ENCODE measurements at regions not wholly inside any gene's neighbourhood (a gene's known extent, or its start where the extent isn't known, plus 50 kb on each side); places are given as distances from the start of the nearest gene placed in this dataset.

DNA sequence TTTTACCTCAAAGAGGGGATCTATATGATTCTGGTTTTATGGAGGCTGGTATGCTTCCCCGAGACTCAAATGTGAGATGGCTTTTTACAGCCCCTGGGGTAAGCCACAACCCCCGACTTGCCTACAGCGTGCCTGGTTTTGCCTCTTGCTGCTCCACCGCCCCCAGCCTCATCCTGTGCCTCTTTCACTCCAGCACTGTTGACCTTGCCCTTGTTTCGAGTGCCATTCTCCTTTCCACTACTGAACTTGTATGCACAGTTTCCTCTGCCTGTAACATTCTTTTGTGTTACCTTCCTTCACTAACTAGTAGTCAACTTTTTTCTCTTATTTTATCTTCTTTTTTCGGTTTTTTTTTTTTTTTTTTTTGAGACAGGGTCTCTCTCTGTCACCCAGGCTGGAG, 219.0 kb upstream of the ZBED5 start:
- DNase-seq, result no peak

DNA sequence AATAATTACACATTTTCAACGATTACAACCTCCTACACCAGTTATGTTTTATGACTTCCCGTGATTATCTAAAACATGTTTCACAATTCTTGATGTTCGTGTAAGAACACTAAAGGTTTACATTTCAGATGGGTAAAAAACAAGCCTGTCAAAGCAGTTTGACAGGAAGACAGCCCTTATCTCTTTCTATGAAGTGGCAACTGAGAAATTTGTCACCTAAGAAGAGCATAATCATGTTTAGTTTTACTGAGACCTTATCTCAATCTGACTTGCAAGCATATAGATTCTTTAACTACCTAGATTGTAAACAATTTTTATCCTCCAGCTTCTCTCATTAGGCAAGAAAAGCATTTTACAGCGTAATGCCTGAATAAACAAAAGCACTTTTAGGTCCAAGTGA, 218.4 kb upstream of the ZBED5 start:
- DNase-seq, result no peak

DNA sequence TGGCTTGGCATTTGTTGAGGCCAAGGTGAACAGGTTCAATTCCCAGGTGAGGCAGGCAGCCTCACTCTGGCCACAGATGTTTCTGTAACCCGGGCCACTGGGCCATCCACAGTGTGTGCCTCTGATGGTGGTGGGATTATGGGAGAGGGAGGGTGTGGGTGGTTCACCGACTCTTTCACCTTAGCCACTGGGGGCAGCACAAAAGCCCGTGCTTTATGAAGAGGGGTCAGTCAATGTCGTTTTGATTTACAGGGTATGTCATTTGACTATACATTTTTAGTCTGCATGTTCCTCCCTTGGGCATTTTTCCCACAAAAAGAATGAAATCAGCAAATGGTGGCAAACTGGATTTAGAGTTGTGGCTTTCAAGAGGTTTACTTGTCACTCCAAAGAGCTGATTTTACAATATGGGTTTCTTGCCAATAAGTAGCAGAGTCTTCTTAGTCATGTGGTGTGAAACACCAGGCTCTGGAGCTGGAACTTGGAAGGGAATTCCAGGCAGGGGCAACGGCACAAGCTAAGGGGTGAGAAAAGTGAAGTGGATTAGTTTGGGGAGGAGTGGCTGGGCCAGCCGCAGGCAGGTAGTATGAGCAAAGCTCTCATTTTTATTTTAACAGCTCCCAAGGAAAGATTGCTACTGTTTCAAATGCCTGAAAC, 217.8 kb upstream of the ZBED5 start:
- DNase-seq, result no peak

DNA sequence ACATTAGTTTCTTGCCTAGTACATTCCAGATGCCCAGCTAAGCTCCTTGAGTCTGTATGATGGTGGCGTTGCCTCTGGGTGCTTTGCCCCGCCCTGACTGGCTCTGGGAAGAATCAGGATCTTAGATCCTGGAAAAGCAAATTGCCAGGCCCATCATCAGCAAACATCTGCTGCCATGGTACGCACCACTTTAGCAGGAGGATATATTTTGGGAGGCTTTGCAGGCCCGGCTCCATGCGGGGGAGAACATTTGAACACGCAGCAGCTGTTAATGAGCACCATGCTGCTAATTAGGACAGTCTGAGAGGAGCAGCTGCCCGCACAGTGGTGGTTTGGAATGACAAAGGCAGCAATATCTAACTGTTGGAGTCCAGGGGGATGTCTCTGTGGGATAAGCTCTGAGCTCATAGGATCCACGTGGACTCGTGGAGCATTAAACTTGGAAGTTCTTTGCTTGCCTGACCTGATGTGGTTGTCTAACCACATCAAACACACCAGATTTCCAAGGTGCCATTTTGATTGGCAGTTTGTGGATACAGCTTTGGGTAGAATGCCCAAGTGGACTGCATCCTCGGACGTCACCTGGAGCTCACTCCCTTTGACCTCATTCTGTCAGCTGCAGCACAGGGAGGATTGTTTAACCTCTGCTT, 217.0 kb upstream of the ZBED5 start:
- DNase-seq, result no peak

DNA sequence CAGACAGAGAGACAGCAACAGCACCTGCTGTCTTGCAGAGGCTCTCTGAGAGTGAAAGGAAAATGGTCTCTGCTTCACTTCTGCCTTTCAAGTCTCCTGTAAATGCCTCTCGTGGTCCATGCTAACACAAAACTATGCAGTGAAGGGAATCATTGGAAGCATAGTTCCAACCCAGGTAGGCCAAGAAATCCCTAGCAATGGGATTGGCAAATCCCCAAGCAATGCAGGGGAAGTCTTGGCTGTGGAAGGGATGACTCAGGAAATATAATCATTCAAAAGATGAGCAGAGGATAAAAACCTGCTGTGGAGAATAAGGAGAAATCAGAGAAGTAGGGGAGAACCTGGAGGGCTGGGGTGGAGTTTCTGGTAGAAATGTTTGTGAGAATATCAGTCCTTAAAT, 216.1 kb upstream of the ZBED5 start:
- DNase-seq, result no peak

DNA sequence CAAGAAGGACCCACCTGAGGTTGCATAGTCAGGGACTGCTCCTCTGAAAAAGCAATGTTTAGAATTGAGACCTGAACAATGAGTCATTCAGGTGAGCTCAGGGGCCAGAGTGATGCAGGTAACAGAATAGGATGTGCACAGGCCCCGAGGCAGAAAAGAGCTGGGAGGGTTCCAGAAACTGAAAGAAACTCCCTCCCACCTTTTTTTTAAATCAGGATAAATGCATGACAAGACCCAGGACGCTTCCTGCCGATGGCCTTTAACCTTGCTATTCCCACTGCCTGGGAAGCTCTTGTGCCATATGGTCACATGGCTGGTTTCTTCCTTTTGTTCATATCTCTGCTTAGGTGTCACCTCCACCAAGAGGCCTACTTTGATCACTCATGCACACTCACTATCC, 214.2 kb upstream of the ZBED5 start:
- no peak for DNase-seq

DNA sequence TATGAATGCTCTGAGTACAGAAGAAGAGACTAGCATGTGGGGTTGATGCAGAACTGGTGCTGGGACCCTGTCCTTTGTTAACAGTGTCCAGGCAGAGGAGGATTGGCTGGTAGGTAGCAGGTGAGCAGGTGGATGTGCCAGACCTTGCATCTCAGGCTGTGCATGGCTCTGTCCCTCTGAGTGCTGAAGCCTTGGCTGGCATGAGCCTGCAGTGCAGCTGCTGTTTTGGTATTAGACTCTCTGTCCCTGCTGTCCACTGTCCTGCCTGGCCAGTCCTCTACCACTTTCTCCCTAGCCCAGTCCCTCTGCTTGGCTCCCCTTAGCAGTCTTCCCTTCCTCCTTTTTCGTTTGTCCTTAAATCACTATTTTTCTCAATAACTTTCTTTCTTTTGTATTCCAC, 213.6 kb upstream of the ZBED5 start:
- DNase-seq, result no peak

DNA sequence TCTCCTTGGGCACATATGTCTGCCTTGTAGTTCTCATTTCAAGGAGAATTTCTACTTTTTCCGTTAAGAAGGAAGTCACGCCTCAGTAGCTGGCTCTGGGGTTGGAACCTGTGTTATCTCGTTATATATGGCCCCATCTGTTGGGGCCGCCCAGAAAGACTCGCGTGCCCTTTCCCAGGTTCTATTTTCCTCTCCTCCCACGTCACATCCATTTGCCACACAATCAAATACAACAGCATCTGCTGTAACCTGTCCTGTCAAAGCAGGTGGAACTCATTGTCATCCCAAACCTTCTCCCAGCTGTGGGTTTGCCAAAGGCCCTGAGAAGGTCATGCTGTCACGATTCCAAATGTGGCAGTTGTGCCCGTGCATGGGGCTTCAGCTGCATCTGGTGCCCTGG, 213.1 kb upstream of the ZBED5 start:
- no peak for DNase-seq

DNA sequence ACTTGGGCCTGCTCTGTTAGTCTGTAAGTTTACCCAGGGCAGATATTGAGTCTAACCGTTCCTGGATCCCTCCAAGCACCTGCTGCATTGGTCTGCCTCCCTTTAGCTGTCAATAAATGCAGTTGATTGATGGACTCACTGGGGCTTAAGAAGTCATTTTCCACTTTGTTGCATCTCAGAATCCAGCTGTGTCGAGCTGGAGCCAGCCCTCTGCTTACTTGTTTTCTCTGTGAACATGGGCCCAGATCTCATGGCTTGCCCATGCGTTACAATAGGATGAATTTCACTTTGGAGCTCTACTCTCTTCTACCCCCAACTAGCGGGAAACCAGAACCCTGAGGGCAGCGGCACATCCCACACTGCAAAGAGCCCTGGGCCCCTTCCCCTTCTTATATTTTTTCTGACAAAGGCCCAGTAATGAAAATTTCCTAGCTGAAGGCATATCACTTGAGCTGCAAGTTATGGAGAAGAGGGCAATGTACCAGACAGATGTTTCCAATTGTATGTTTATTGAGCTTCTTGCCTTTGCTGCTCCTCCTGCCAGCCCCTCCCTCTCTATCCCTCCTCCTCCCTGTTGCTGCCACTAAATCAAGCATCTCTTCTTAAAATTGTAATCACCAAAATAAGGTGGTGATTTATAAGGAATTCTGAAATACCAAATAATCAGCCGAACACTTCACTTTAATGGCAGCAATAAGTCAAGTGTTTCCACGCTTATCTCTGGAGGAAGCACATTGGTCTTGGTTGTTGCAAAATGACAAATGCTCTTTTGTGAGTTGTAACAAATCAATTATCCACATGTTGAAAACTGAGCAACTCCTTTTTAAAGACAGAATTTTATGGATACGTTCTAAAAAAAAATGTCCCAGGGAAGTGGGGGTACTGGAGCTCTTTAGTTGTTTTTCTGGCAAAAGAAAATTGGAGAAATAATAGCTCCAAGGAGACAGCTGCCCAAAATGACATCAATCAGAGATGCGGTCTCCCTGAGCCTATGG, 212.3 kb upstream of the ZBED5 start:
- DNase-seq, result no peak

DNA sequence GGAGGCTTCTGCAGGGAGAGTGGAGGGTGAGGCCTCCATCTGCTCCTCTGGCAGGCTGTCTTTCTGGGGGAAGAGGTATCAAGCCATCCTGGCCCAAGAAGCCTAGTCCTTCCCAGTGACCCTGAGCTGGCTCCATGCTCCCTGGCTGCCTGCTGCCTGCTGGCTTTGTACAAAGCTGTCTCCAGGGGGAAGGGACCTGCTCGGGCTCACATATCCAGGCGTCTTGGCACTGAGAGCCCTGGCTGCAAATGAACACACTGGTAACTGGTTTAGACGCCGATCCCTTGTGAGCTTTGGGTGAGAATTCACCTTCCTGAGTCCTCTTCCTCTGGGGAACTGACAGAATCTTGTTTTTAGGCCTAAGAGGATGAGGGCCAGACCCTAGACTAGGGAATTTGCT, 210.3 kb upstream of the ZBED5 start:
- DNase-seq, result no peak

DNA sequence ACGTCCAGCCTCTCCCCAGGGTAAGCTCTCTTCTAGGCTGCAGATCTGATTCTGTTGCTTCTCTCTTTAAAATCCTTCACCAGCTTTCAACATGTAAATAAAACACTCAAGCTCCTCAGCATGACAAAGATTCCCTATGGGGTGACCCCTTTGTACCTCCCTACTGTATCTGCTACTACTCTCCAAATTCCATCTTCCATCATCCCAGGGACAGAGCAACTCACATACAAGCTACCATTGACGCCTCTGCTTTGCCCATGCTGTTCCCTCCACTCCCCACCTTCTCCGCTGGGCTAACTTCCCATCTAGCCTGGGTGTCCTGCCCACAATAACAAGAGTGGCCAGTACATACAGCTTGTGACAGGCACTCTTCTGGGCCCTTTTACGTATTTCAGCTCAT, 207.5 kb upstream of the ZBED5 start:
- no peak for DNase-seq

DNA sequence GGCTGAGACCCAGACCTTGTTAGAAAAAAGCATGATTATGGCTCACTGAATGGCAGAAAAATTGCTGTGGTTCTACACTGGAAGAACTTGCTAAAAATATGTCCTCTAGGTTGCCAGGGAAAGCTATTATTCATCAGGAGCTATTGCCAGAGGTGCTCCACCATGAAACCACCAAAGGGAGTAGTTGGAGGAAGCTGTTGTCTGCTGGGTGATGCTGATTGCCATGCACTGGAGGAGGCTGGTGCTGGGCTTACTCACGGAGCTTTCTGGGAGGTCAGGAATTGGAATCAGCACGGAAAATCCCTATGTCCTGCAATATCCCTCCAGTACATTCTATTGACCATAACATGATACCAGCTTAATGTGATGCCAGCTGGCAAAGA, 199.6 kb upstream of the ZBED5 start:
- DNase-seq, result no peak

DNA sequence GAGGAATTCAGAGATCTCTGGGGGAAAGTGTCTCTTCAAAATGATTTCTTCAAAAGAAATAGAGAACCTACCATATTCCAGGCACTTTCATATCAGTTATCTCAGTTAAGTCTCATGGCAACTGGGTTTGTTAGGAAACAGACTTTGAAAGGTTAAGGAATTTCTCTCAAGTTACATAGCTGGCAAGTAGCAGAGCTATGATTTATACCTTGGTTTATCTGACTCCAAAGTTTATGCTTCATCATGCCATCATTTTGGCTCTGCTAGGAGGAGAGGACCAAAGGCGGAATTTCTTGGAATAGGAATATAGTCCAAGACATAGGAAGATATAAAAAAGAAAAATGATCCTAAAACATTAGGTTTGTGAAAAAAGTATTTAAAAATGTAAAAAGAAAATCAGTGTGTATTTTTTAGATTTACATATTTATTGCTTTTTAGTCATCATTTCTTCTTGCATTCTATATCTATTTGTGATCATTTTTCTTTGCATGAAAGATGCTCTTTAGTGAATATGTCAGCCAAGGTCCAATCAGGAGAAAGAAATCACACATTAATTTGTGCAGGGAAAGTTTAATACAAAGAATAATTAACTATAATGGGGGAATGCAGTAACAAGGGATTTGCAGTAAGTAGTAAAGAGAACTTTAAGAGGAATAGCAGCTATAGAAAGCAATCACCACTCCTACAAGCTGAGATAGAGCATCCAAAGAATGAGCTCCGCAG, 199.1 kb upstream of the ZBED5 start:
- DNase-seq, result no peak

DNA sequence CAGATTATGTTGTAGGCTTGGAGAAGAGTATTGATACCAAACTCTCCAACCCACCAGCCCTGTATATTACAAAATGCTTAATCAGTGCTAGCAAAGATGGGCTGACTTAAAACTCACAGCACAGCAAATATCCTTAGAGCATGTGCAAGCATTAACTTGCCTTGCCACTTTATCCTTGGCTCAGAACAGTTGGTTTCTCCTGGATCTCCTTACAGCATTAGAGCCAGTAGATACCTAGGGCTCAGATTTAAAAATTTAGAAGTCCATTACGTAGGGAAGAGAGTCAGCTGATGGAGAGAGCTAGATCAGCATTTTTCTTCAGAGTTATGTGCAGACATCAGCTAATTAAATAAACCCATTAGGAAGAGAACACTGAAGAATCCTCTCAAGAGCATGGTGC, 198.5 kb upstream of the ZBED5 start:
- DNase-seq, result no peak

DNA sequence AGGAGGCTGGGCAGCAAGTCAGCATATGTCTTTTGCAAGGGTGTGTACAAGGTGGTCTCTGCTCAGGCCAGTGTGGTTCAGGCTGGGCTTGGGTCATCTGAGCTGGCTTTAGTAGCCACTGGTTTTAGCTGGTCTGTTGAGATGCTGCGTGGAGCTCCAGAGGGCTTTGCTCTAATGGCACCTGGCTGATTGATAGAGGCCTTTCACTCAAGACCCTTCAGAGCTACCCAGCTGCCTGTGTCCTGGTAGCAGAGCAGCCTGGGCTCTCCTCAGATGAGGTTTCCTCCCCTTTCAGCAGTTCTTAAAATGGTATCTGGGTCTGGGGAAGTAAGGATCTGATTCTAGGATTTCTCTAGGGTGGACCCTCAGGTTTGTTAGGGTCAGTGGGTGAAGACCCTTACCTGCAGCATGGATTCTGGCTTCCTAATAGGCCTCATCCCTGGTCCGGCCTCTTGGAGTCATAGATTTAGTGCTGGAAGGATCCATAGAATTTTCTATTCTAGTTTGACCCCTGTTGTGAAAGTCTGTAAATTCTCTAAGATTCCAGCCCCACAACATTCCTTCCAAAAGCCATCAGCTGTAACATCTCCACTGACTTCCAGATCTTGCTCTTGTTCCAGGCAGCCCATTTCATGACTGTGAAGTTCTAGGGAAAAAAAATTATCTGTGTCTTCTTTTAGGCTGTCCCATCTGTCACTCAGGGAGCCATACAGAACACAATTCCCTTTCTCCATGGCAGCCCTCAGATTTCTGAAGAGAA, 190.2 kb upstream of the ZBED5 start:
- DNase-seq, result no peak

DNA sequence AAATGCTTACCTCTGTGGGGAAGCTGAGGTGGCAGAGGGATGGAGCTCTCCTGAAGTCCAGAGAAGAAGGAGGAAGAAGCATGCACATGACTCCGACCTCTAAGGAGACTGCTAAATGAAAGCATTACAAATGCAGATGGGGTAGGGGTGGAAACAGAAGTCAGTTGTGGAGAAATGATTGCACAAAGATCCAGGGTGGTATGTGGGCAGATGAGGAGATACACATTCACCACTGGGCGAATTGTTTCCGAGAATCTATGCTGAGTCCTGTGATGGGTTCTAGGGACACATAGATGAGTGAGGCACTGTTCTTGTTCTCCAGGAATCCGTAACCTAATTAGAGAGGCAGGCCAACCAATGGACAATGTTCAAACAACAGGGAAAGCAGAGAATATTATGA, 188.9 kb upstream of the ZBED5 start:
- no peak for DNase-seq

DNA sequence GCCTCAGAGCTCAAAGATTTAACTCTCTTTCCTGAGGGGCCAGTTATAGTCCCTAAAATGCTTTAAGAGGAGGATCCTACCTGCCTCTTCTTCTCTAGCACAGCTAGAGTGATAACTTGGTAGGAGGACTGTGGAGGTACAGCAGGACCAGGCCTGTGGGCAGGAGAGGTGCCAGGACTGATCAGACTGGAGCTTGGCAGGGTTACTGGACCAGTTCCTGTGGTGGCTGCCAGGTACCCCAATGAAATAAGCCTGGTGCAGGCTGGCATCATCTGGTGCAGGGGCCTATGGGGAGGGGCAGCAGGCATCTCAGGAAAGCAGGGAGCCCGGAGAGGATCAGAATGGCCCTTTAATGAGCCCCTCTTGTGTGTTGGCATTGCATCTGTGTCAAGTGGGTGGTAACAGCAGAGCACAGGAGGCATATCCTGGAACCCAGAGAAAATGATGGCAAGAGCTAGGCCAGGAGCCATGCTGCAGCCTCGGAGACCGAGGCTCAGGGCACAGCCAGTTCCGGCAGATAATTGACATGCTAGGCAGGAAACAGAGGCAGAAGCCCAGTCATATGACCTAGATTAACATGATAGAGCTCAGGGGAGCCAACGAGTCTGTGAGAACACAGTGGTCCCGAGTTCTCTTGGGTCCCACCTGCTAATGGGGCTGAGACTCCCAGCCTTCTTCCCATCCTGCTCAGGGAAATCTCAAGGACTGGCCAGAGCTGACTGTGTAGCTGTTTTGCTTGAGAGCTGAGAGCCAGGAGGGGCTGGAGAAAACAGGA, 187.5 kb upstream of the ZBED5 start:
- DNase-seq, result no peak

DNA sequence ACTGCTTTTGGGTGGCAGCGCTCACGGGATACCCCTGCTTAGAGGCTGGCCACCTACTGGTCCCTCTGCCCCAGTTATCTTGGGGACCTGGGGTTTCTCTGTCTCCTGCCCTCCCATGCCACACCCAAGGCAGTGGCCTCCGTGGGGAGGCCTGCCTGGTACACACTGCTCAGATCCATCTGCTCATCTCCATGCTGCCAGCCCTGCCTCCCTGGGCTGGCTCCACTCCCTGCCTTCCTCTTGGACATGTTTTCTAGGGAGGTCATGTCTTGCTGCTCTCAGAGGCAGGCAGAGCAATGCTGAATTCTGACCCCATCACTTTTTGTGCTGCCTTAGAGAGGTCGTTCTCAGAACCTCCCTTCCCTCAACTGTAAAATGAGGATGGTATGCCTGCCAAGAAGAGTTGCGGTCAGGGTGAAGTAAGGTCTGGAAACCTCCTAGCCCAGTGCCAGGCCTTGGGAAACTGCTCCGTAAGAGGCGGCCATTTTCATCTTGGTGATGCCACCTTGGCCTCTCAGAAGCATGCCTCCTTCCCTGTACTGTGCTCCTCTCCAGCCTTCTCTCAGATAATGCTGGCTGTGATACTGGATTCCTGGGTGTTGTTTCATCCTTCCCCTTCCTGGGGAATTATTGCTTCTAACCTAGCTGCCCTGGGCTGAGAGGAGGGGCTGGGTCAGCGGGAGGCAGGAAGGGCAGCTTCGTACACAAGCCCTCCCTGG, 186.4 kb upstream of the ZBED5 start:
- no peak for DNase-seq

DNA sequence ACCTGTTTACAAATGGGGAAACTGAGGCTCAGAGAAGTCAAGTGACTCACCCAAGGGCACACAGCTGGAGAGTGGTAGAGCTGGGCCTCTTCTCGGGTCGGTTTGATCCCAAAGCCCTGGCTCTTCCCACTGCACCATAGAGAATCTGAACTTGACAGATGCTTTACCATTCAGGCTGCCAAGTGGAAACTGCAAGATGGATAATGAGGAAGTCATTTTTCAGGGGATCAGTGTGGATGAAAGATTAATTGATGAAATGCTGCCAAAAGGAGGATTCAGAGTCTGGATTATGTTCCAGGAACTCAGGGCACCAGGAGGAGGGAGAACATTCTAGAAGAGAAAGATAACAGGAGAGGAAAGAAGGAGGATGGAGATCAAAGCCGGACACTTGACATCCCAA, 185.9 kb upstream of the ZBED5 start:
- DNase-seq, result no peak

DNA sequence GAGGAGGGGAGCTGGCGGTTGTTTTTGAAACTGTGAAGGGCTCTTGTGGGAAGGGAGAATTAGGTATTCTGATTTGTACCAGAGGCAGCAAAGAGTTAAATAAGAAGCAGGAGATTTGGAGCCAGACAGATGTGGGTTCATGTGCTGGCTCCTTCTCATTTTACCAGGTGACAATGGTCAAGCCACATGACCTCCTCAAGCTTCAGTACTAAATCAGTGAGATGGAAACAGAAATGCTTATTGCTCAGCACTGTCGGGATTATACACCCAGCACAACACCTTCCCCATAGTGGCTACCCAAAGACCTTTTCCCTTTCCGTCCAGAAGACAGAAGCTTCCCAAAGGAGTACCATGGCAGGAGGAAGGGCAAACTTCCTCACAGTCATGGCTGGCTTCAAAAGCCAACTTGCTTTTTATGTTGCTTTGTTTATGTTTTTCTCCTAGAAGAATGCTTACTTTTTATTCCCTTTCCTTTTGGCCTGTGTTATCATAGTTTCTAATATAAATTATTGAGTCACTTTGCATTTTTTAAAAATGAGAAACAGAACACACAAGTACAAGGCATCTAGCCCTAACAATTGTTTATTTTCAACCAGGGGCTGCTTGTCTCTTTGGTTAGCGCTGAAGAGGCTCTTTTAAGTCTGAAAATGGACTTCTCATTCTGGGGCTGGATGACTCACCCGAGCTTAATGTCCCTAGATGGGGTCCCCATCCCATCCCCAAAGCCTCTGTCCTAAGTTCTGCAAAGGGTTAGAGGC, 181.5 kb upstream of the ZBED5 start:
- no peak for DNase-seq

Data from activated naive CD4-positive, alpha-beta T cell treated with anti-CD3 and anti-CD28 coated beads, Interleukin-2, amount 50 U/mL, for 16 hours (primary cell).